T-helper 1 cell treated with Interleukin-12 subunit alpha and Interleukin-12 subunit beta and Interleukin-4 antibody, amounts not matched to agents 30 ng/mL and 1 ng/mL, for 36 hours (primary cell): ENCODE measurements at regions not wholly inside any gene's neighbourhood (a gene's known extent, or its start where the extent isn't known, plus 50 kb on each side); places are given as distances from the start of the nearest gene placed in this dataset.
"Not testable (repeated sequence)": the region's sequence is repeated elsewhere in the genome, so short reads cannot be mapped to it uniquely, and the experiment has no call there.

ENCODE experiments used
- intact Hi-C: fragments of 100-400 bp; cut with micrococcal nuclease; formaldehyde crosslinking; loops from one replicate; pipeline ENCODE4 v1.15.1; 2024

GRCh38 chr2:226536410-226536809 is 263.2 kb downstream of the IRS1 start:
- intact Hi-C loops, result no loop called here

GRCh38 chr2:226532976-226533375 is 266.6 kb downstream of the IRS1 start:
- intact Hi-C loops, result not testable (repeated sequence)

GRCh38 chr2:226531061-226531810 is 268.4 kb downstream of the IRS1 start:
- intact Hi-C loops, result no loop called here

GRCh38 chr2:226529556-226529955 is 270.1 kb downstream of the IRS1 start:
- intact Hi-C loops, result no loop called here

GRCh38 chr2:226526716-226527115 is 272.9 kb downstream of the IRS1 start:
- intact Hi-C loops, result no loop called here

GRCh38 chr2:226524381-226524843 is 275.2 kb downstream of the IRS1 start:
- intact Hi-C loops, result no loop called here

GRCh38 chr2:226520723-226521122 is 278.9 kb downstream of the IRS1 start:
- intact Hi-C loops, result no loop called here

- intact Hi-C loops, result no loop called here
Measured at GRCh38 chr2:226515344-226516055, 284.1 kb downstream of the IRS1 start.

- intact Hi-C loops, result no loop called here
Measured at GRCh38 chr2:226514895-226515294, 284.7 kb downstream of the IRS1 start.

- intact Hi-C loops, result no loop called here
Measured at GRCh38 chr2:226511311-226511710, 288.3 kb downstream of the IRS1 start.

- intact Hi-C loops, result loop anchor here (10.0 kb wide), 1 partner anchor 476 kb away; no protein-coding TSS in a partner anchor
Measured at GRCh38 chr2:226508683-226509082, 290.9 kb downstream of the IRS1 start.

- intact Hi-C loops, result loop anchor here (10.0 kb wide), 1 partner anchor 477 kb away; no protein-coding TSS in a partner anchor
Measured at GRCh38 chr2:226508005-226508404, 291.6 kb downstream of the IRS1 start.

GRCh38 chr2:226497146-226497909 is 302.3 kb downstream of the IRS1 start:
- intact Hi-C loops, result no loop called here

- intact Hi-C loops, result no loop called here
Measured at GRCh38 chr2:226496273-226496550, 303.4 kb downstream of the IRS1 start.

GRCh38 chr2:226495466-226496272 is 304.0 kb downstream of the IRS1 start:
- intact Hi-C loops, result no loop called here

GRCh38 chr2:226491112-226491511 is 308.5 kb downstream of the IRS1 start:
- intact Hi-C loops, result no loop called here

GRCh38 chr2:226489775-226490541 is 309.7 kb downstream of the IRS1 start:
- intact Hi-C loops, result no loop called here

GRCh38 chr2:226488034-226488433 is 311.6 kb downstream of the IRS1 start:
- intact Hi-C loops, result no loop called here

GRCh38 chr2:226487573-226487972 is 312.0 kb downstream of the IRS1 start:
- intact Hi-C loops, result no loop called here
